Endodermal cell (in vitro differentiated cells): ENCODE measurements at regions not wholly inside any gene's neighbourhood (a gene's known extent, or its start where the extent isn't known, plus 50 kb on each side); places are given as distances from the start of the nearest gene placed in this dataset.

ENCODE experiments used
- DNase-seq: peaks from one replicate; pipeline ENCODE4 v3.0.0-alpha.2; 2017
- H3K27ac ChIP-seq: 2 replicates; pipeline ENCODE4 v1.5.1; 2013; ENCODE audit warnings: mild to moderate bottlenecking, low read depth, low read length, moderate library complexity
- H3K27me3 ChIP-seq: 2 replicates; pipeline ENCODE4 v1.6.1; 2013; ENCODE audit warnings: mild to moderate bottlenecking, low read length, moderate library complexity; ENCODE audit not compliant: insufficient read depth, control insufficient read depth, poor library complexity, severe bottlenecking
- H3K36me3 ChIP-seq: 2 replicates; pipeline ENCODE4 v1.7.0; 2013; ENCODE audit warnings: mild to moderate bottlenecking, low read length, moderate library complexity; ENCODE audit not compliant: control insufficient read depth, insufficient read depth
- H3K4me1 ChIP-seq: one replicate; pipeline ENCODE4 v1.7.0; 2013; ENCODE audit warnings: low read length; ENCODE audit not compliant: control insufficient read depth, insufficient read depth
- H3K4me3 ChIP-seq: 2 replicates; pipeline ENCODE4 v1.5.1; 2013; ENCODE audit warnings: mild to moderate bottlenecking, low read length, moderate library complexity
- H3K9ac ChIP-seq: 2 replicates; pipeline ENCODE4 v1.6.1; 2013; ENCODE audit warnings: mild to moderate bottlenecking, low read length, moderate library complexity; ENCODE audit not compliant: poor library complexity, severe bottlenecking; ENCODE audit errors: extremely low read depth
- H3K9me3 ChIP-seq: 2 replicates; pipeline ENCODE4 v1.6.1; 2013; ENCODE audit warnings: mild to moderate bottlenecking, low read length, moderate library complexity; ENCODE audit not compliant: control insufficient read depth
- H3K27ac Mint-ChIP-seq: 2 replicates; pipeline ENCODE4 v1.8.0; 2020; ENCODE audit warnings: mixed read lengths
- H3K27me3 Mint-ChIP-seq: 2 replicates; pipeline ENCODE4 v1.8.0; 2021; ENCODE audit warnings: mild to moderate bottlenecking, mixed read lengths; ENCODE audit not compliant: insufficient read depth
- H3K36me3 Mint-ChIP-seq: 2 replicates; pipeline ENCODE4 v1.8.0; 2020; ENCODE audit warnings: low read depth, mixed read lengths
- H3K4me1 Mint-ChIP-seq: 2 replicates; pipeline ENCODE4 v1.8.0; 2020; ENCODE audit warnings: mixed read lengths
- H3K4me3 Mint-ChIP-seq: 2 replicates; pipeline ENCODE4 v1.8.0; 2020; ENCODE audit warnings: mild to moderate bottlenecking, moderate library complexity, mixed read lengths
- H3K9me3 Mint-ChIP-seq: 2 replicates; pipeline ENCODE4 v1.8.0; 2020; ENCODE audit warnings: mild to moderate bottlenecking, mixed read lengths
- CTCF ChIP-seq: fragments of 200-600 bp; sonication (generic); conservative IDR thresholded peaks from 2 replicates; pipeline ENCODE4 v1.5.0; 2021; ENCODE audit warnings: antibody characterized with exemption, mild to moderate bottlenecking
- WGBS, 2 experiments: methylation state at CpG; one replicate each; pipeline versions ENCODE4 v1.1.5 to v1.1.7; 2013; ENCODE audit warnings: missing lambda C conversion rate in 2 of 2, mixed read lengths in 1 of 2; ENCODE audit not compliant: insufficient coverage in 1 of 2, insufficient read length in 1 of 2; 5-methylcytosine and 5-hydroxymethylcytosine counted together

DNA sequence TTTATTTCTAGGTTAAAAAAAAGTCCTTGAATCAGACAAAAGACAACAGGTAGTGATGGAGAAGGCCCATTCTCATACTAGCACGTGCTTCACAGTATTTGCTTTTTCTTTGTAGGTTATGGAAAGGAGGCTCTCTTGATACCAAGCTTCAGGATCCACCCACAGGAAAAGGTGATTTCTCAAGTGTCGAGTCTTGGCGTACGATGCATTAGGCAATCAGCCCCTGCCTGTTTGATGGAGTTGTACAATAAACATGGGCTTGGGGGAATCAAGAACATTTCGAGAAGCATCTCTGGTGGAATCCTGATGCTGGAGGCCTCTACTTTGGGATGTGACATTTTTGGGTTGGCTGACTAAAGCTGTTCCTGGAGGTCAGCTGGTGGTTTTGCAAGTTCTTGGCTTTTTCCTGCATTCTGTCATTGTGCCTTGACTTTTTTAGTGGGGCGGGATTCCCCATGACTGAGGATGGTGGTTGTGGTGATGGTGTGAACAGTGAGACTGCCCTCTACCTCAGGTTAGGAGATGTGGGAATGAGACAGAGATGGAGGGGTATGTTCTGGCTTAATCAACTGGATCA lies 231.5 kb upstream of the SPRED2 start:
- peaks cover 19% of the 10 kb centered on the region for H3K9me3 Mint-ChIP-seq
- Histone ChIP-seq H3K9me3 (peaks cover 11% of the 10 kb centered on the region), H3K27ac (no peak overlapping the region), H3K4me1 (no peaks in the 10 kb centered on the region), H3K27me3 (peaks cover 15% of the 10 kb centered on the region), H3K9ac (no peak overlapping the region), H3K4me3 (no peak overlapping the region), H3K36me3 (no peaks in the 10 kb centered on the region)
- peaks cover 4% of the 10 kb centered on the region for H3K36me3 Mint-ChIP-seq
- H3K4me3 Mint-ChIP-seq, result no peak overlapping the region
- 92 to 96% methylated on average over 4 to 6 of the region's 6 CpGs for WGBS, 2 experiments
- H3K4me1 Mint-ChIP-seq, result peaks cover 14% of the 10 kb centered on the region
- no peak for TF ChIP-seq CTCF
- no peak overlapping the region for H3K27ac Mint-ChIP-seq
- H3K27me3 Mint-ChIP-seq, result peaks cover 57% of the 10 kb centered on the region
- no peak for DNase-seq

- H3K9ac ChIP-seq, result no peak overlapping the region
- Mint-ChIP-seq H3K27ac (no peak overlapping the region), H3K27me3 (peaks cover 51% of the 10 kb centered on the region), H3K9me3 (peaks cover 9% of the 10 kb centered on the region), H3K4me3 (no peak overlapping the region), H3K36me3 (no peaks in the 10 kb centered on the region), H3K4me1 (peaks cover 17% of the 10 kb centered on the region)
- no peaks in the 10 kb centered on the region for H3K36me3 ChIP-seq
- no peak for DNase-seq
- TF ChIP-seq CTCF, result no peak
- 95 to 98% methylated on average over 16 to 17 of the region's 17 CpGs for WGBS, 2 experiments
- no peaks in the 10 kb centered on the region for H3K9me3 ChIP-seq
- H3K4me3 ChIP-seq, result no peak overlapping the region
- H3K4me1 ChIP-seq, result no peaks in the 10 kb centered on the region
- H3K27ac ChIP-seq, result no peak overlapping the region
- H3K27me3 ChIP-seq, result peaks cover 15% of the 10 kb centered on the region
Observed at GRCh38 chr2:65662654-65663432, 230.4 kb upstream of the SPRED2 start.

DNA sequence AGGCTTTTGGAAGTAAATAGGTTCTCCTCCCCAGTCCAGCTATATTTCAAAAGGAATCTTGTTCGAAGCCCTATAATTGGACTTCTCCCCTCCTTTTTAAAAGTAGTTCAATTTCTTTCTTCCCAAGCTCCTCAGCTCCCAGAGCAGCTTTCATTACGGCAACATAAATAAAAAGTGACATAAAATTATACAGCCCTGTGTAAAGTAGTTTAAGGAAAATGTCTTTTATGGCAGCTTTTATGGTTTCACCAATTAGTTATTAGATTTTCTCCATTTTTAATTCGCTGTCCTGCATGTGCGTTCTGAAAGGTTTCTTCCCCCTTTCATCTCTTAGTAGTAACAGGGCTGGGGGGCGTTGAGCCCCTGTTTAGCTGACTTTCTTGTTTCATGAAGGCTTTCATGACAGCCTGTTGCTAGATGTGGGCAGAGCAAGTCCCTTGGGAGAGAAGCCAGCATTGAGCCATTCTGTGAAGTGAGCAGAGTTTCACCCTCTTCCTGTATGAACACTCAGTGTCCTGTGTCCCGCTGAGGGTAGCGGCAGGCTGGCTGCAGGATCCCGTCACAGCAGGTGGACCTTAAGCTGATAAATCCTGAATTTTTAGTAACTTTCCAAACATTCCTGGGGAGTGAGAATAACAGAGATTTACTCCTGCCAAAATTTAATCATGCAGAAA lies 229.7 kb upstream of the SPRED2 start:
- Histone ChIP-seq H3K27ac (no peak overlapping the region), H3K27me3 (peaks cover 15% of the 10 kb centered on the region), H3K4me1 (no peaks in the 10 kb centered on the region), H3K9me3 (no peaks in the 10 kb centered on the region), H3K9ac (no peak overlapping the region), H3K4me3 (no peak overlapping the region), H3K36me3 (no peaks in the 10 kb centered on the region)
- H3K9me3 Mint-ChIP-seq, result peaks cover 4% of the 10 kb centered on the region
- H3K36me3 Mint-ChIP-seq, result no peaks in the 10 kb centered on the region
- no peak for DNase-seq
- TF ChIP-seq CTCF, result no peak
- no peak overlapping the region for H3K27ac Mint-ChIP-seq
- H3K4me1 Mint-ChIP-seq, result peaks cover 17% of the 10 kb centered on the region
- 76 to 81% methylated on average over 6 to 7 of the region's 8 CpGs for WGBS, 2 experiments
- peaks cover 53% of the 10 kb centered on the region for H3K27me3 Mint-ChIP-seq
- H3K4me3 Mint-ChIP-seq, result no peak overlapping the region
